HG03103 (cell line): ENCODE measurements at regions not wholly inside any gene's neighbourhood (a gene's known extent, or its start where the extent isn't known, plus 50 kb on each side); places are given as distances from the start of the nearest gene placed in this dataset.

Experiments used
- ATAC-seq: cut with Tn5 transposase; IDR thresholded peaks from one replicate; pipeline ENCODE4 v1.9.1; 2021; ENCODE audit warnings: low read depth; ENCODE audit not compliant: unreplicated experiment

- ATAC-seq, result no peak
Observed at GRCh38 chr14:101022916-101023435, 119.5 kb upstream of the RTL1 start.

- no peak for ATAC-seq
Observed at GRCh38 chr14:101024686-101025085, 121.2 kb upstream of the RTL1 start.

- no peak for ATAC-seq
Observed at GRCh38 chr14:101025131-101025530, 121.6 kb upstream of the RTL1 start.

- ATAC-seq, result no peak
Observed at GRCh38 chr14:101025696-101026095, 122.2 kb upstream of the RTL1 start.

- ATAC-seq, result no peak
Observed at GRCh38 chr14:101026341-101026740, 122.8 kb upstream of the RTL1 start.

GRCh38 chr14:101027291-101027690 is 123.8 kb upstream of the RTL1 start:
- no peak for ATAC-seq

- no peak for ATAC-seq
Observed at GRCh38 chr14:101027966-101028365, 124.4 kb upstream of the RTL1 start.

- ATAC-seq, result no peak
Observed at GRCh38 chr14:101028971-101029667, 125.6 kb upstream of the RTL1 start.

- no peak for ATAC-seq
Observed at GRCh38 chr14:101029668-101030290, 126.3 kb upstream of the RTL1 start.

- ATAC-seq, result no peak
Observed at GRCh38 chr14:101030586-101030985, 127.1 kb upstream of the RTL1 start.

GRCh38 chr14:101031186-101031585 is 127.7 kb upstream of the RTL1 start:
- ATAC-seq, result no peak

- no peak for ATAC-seq
Observed at GRCh38 chr14:101031721-101032120, 128.2 kb upstream of the RTL1 start.

GRCh38 chr14:101032433-101032832 is 128.9 kb upstream of the RTL1 start:
- ATAC-seq, result no peak

GRCh38 chr14:101033006-101033405 is 129.5 kb upstream of the RTL1 start:
- no peak for ATAC-seq

GRCh38 chr14:101033446-101034165 is 130.1 kb upstream of the RTL1 start:
- ATAC-seq, result no peak

- no peak for ATAC-seq
Observed at GRCh38 chr14:101034986-101035385, 131.5 kb upstream of the RTL1 start.

- ATAC-seq, result no peak
Observed at GRCh38 chr14:101035466-101036225, 132.1 kb upstream of the RTL1 start.

GRCh38 chr14:101037021-101037817 is 133.7 kb upstream of the RTL1 start:
- no peak for ATAC-seq

GRCh38 chr14:101039031-101039754 is 135.7 kb upstream of the RTL1 start:
- ATAC-seq, result no peak
